H1 (cell line): ENCODE measurements at regions not wholly inside any gene's neighbourhood (a gene's known extent, or its start where the extent isn't known, plus 50 kb on each side); places are given as distances from the start of the nearest gene placed in this dataset.

ENCODE experiments used
- ASH2L ChIP-seq: fragments of 200-600, 300-600 bp; sonication (generic); IDR thresholded peaks from one replicate; pipeline ENCODE4 v1.7.1; 2017; ENCODE audit warnings: low read length
- CTCF ChIP-seq, 3 experiments: IDR thresholded peaks; 1 replicate in 2 of 3; 2 replicates in 1 of 3; pipeline versions ENCODE4 v1.5.1 to v1.6.1; 2011; ENCODE audit warnings: low read length in 3 of 3, mild to moderate bottlenecking in 3 of 3, inconsistent platforms in 2 of 3, low read depth in 1 of 3, moderate library complexity in 1 of 3; ENCODE audit not compliant: insufficient read depth in 1 of 3; ENCODE audit errors: control extremely low read depth in 1 of 3
- NANOG ChIP-seq: IDR thresholded peaks from 2 replicates; pipeline ENCODE4 v1.6.1; 2011; ENCODE audit warnings: low read length, low read depth, mild to moderate bottlenecking, inconsistent platforms; ENCODE audit not compliant: insufficient read depth, poor library complexity, severe bottlenecking
- POLR2A ChIP-seq, 2 experiments: IDR thresholded peaks; 1 replicate in 1 of 2; 2 replicates in 1 of 2; pipeline ENCODE4 v1.6.1; 2011; ENCODE audit warnings: low read depth in 2 of 2, low read length in 2 of 2, mild to moderate bottlenecking in 2 of 2; ENCODE audit errors: control extremely low read depth in 1 of 2
- RNF2 ChIP-seq: fragments of 200-900, 300-1000 bp; sonication (generic); IDR thresholded peaks from 2 replicates; pipeline ENCODE4 v1.7.1; 2016; ENCODE audit warnings: borderline replicate concordance, low read depth, mild to moderate bottlenecking, antibody characterized with exemption, low read length; ENCODE audit not compliant: poor library complexity, severe bottlenecking; ENCODE audit errors: missing control alignments
- SAP30 ChIP-seq: fragments of 300-600 bp; sonication (generic); IDR thresholded peaks from 2 replicates; pipeline ENCODE4 v1.7.1; 2012; ENCODE audit warnings: low read length, moderate library complexity, mild to moderate bottlenecking, inconsistent platforms; ENCODE audit not compliant: insufficient read depth, insufficient replicate concordance
- SP2 ChIP-seq: IDR thresholded peaks from 2 replicates; pipeline ENCODE4 v1.6.1; 2012; ENCODE audit warnings: mild to moderate bottlenecking, low read length, inconsistent platforms
- TF ChIP-seq, protein P1 (sequence below): fragments of 300-600 bp; sonication (generic); IDR thresholded peaks from 2 replicates; pipeline ENCODE4 v1.7.1; 2012; ENCODE audit warnings: low read length, moderate library complexity, mild to moderate bottlenecking, inconsistent platforms; ENCODE audit not compliant: insufficient replicate concordance

DNA sequence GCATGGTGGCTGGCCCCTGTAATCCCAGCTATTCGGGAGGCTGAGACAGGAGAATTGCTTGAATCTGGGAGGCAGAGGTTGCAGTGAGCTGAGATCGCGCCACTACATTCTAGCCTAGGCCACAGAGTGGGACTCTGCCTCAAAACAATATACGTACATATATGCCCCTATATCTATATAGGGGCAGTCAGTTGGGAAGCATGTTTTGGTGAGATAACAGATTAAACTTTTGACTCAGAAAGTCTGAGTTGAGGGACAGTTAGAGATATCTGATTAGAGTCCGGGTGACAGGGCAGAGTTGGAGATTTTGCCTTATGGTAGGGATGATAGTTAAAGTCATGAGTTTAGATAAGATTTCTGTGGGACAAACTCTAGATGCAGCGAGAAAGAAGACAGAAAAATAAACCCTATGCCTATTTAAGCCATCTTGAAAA is 71.8 kb upstream of the ALDH1A1 start (continued):
- TF ChIP-seq, protein P1, sequence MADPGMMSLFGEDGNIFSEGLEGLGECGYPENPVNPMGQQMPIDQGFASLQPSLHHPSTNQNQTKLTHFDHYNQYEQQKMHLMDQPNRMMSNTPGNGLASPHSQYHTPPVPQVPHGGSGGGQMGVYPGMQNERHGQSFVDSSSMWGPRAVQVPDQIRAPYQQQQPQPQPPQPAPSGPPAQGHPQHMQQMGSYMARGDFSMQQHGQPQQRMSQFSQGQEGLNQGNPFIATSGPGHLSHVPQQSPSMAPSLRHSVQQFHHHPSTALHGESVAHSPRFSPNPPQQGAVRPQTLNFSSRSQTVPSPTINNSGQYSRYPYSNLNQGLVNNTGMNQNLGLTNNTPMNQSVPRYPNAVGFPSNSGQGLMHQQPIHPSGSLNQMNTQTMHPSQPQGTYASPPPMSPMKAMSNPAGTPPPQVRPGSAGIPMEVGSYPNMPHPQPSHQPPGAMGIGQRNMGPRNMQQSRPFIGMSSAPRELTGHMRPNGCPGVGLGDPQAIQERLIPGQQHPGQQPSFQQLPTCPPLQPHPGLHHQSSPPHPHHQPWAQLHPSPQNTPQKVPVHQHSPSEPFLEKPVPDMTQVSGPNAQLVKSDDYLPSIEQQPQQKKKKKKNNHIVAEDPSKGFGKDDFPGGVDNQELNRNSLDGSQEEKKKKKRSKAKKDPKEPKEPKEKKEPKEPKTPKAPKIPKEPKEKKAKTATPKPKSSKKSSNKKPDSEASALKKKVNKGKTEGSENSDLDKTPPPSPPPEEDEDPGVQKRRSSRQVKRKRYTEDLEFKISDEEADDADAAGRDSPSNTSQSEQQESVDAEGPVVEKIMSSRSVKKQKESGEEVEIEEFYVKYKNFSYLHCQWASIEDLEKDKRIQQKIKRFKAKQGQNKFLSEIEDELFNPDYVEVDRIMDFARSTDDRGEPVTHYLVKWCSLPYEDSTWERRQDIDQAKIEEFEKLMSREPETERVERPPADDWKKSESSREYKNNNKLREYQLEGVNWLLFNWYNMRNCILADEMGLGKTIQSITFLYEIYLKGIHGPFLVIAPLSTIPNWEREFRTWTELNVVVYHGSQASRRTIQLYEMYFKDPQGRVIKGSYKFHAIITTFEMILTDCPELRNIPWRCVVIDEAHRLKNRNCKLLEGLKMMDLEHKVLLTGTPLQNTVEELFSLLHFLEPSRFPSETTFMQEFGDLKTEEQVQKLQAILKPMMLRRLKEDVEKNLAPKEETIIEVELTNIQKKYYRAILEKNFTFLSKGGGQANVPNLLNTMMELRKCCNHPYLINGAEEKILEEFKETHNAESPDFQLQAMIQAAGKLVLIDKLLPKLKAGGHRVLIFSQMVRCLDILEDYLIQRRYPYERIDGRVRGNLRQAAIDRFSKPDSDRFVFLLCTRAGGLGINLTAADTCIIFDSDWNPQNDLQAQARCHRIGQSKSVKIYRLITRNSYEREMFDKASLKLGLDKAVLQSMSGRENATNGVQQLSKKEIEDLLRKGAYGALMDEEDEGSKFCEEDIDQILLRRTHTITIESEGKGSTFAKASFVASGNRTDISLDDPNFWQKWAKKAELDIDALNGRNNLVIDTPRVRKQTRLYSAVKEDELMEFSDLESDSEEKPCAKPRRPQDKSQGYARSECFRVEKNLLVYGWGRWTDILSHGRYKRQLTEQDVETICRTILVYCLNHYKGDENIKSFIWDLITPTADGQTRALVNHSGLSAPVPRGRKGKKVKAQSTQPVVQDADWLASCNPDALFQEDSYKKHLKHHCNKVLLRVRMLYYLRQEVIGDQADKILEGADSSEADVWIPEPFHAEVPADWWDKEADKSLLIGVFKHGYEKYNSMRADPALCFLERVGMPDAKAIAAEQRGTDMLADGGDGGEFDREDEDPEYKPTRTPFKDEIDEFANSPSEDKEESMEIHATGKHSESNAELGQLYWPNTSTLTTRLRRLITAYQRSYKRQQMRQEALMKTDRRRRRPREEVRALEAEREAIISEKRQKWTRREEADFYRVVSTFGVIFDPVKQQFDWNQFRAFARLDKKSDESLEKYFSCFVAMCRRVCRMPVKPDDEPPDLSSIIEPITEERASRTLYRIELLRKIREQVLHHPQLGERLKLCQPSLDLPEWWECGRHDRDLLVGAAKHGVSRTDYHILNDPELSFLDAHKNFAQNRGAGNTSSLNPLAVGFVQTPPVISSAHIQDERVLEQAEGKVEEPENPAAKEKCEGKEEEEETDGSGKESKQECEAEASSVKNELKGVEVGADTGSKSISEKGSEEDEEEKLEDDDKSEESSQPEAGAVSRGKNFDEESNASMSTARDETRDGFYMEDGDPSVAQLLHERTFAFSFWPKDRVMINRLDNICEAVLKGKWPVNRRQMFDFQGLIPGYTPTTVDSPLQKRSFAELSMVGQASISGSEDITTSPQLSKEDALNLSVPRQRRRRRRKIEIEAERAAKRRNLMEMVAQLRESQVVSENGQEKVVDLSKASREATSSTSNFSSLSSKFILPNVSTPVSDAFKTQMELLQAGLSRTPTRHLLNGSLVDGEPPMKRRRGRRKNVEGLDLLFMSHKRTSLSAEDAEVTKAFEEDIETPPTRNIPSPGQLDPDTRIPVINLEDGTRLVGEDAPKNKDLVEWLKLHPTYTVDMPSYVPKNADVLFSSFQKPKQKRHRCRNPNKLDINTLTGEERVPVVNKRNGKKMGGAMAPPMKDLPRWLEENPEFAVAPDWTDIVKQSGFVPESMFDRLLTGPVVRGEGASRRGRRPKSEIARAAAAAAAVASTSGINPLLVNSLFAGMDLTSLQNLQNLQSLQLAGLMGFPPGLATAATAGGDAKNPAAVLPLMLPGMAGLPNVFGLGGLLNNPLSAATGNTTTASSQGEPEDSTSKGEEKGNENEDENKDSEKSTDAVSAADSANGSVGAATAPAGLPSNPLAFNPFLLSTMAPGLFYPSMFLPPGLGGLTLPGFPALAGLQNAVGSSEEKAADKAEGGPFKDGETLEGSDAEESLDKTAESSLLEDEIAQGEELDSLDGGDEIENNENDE: no peak
- TF ChIP-seq RNF2 (no peak), SP2 (no peak), CTCF (IDR thresholded peaks at IDR 0.05; ENCODE audit: control extremely low read depth in 1 of 3, insufficient read depth in 1 of 3, low read depth in 1 of 3, low read length in 3 of 3) (no peak), ASH2L (no peak), SAP30 (no peak), NANOG (no peak), POLR2A (IDR thresholded peaks at IDR 0.05; ENCODE audit: control extremely low read depth in 1 of 2, low read depth in 2 of 2, low read length in 2 of 2) (no peak)
